HCT116 (cell line): ENCODE measurements at regions not wholly inside any gene's neighbourhood (a gene's known extent, or its start where the extent isn't known, plus 50 kb on each side); places are given as distances from the start of the nearest gene placed in this dataset.

Experiments
- ATAC-seq: fragments of 200-7000 bp; cut with Tn5 transposase; 2 replicates; pipeline ENCODE4 v1.9.1; 2020; ENCODE audit warnings: mild to moderate bottlenecking, moderate library complexity
- BruUV-seq: library from RNA; stranded (reverse); fragments of 400-500 nt; replicated peaks from 2 replicates; lab custom pipeline; 2021; lab: Mats Ljungman, UMichigan
- CTCF ChIA-PET: fragments of 300-600 bp; sonication (Branson Sonifier 250); formaldehyde crosslinking; loops from one replicate; lab custom pipeline; 2021; ENCODE audit warnings: antibody characterized with exemption; lab: Charles Lee
- POLR2A ChIA-PET: fragments of 300-600, 350-600 bp; sonication (Branson Sonifier 250); formaldehyde crosslinking; loops from one replicate; lab custom pipeline; 2021; ENCODE audit warnings: antibody characterized with exemption; lab: Charles Lee
- RAD21 ChIA-PET, 2 experiments: fragments of 300-600 bp; sonication (Branson Sonifier 250); formaldehyde crosslinking; loops; one replicate each; lab custom pipeline; 2023; ENCODE audit warnings: low total read pairs in 2 of 2; ENCODE audit not compliant: uncharacterized antibody in 2 of 2, unreplicated experiment in 2 of 2, low non-redundant PET in 1 of 2; lab: Charles Lee
- DNase-seq: peaks from one replicate; pipeline ENCODE4 v3.0.0-alpha.2; 2010; ENCODE audit warnings: low read depth, low spot score
- H2AFZ ChIP-seq: fragments of 200-600 bp; shearing (Covaris generic), sonication (generic); 2 replicates; pipeline ENCODE4 v1.6.1; 2017; ENCODE audit warnings: low read depth, mixed run types, mixed read lengths, antibody characterized with exemption, low read length; ENCODE audit not compliant: poor library complexity, severe bottlenecking
- H3K27ac ChIP-seq: 2 replicates; pipeline ENCODE4 v1.5.1; 2012; ENCODE audit warnings: low read depth, low read length
- H3K27me3 ChIP-seq: fragments of 200-600 bp; sonication (generic); 2 replicates; pipeline ENCODE4 v1.6.1; 2016; ENCODE audit warnings: mixed run types, low read length, mixed read lengths; ENCODE audit not compliant: insufficient read depth
- H3K36me3 ChIP-seq, 2 experiments: fragments of 200-500 bp in 1 of 2; fragments of 200-600 bp in 1 of 2; sonication (Bioruptor generic) in 1 of 2; sonication (generic) in 1 of 2; 2 replicates each; pipeline versions ENCODE4 v1.5.1 to v1.6.1; 2014 to 2016; ENCODE audit warnings: low read length in 2 of 2, inconsistent platforms in 1 of 2, mixed read lengths in 1 of 2, mixed run types in 1 of 2; ENCODE audit not compliant: insufficient read depth in 2 of 2, control insufficient read depth in 1 of 2
- H3K4me1 ChIP-seq, 2 experiments: fragments of 200-600 bp in 1 of 2; sonication (generic) in 1 of 2; 2 replicates each; pipeline versions ENCODE4 v1.5.1 to v1.6.1; 2012 to 2017; ENCODE audit warnings: low read length in 2 of 2, inconsistent platforms in 1 of 2, mild to moderate bottlenecking in 1 of 2, mixed read lengths in 1 of 2, mixed run types in 1 of 2, moderate library complexity in 1 of 2; ENCODE audit not compliant: insufficient read depth in 2 of 2, control insufficient read depth in 1 of 2
- H3K4me2 ChIP-seq: fragments of 200-600 bp; sonication (generic); 2 replicates; pipeline ENCODE4 v1.6.1; 2017; ENCODE audit warnings: mixed run types, low read length, mixed read lengths
- H3K4me3 ChIP-seq, 2 experiments: fragments of 200-600 bp in 1 of 2; sonication (generic) in 1 of 2; replicated peaks in 1 of 2; 2 replicates each; pipeline ENCODE4 v1.5.1; 2011 to 2016; ENCODE audit warnings: low read length in 2 of 2, control low read depth in 1 of 2, low read depth in 1 of 2, mild to moderate bottlenecking in 1 of 2, mixed read lengths in 1 of 2, mixed run types in 1 of 2
- H3K79me2 ChIP-seq: fragments of 200-600 bp; sonication (generic); 2 replicates; pipeline ENCODE4 v1.6.1; 2017; ENCODE audit warnings: mild to moderate bottlenecking, mixed run types, low read length, moderate library complexity, mixed read lengths; ENCODE audit not compliant: insufficient read depth
- H3K9ac ChIP-seq: fragments of 200-600 bp; sonication (generic); 2 replicates; pipeline ENCODE4 v1.6.1; 2016; ENCODE audit warnings: low read length, mixed read lengths
- H3K9me2 ChIP-seq: fragments of 200-600 bp; sonication (generic), shearing (Covaris generic); 2 replicates; pipeline ENCODE4 v1.6.1; 2017; ENCODE audit warnings: mixed run types, mild to moderate bottlenecking, moderate library complexity; ENCODE audit not compliant: insufficient read depth
- H3K9me3 ChIP-seq, 2 experiments: fragments of 200-500 bp in 1 of 2; fragments of 200-600 bp in 1 of 2; sonication (Bioruptor generic) in 1 of 2; sonication (generic) in 1 of 2; 2 replicates each; pipeline ENCODE4 v1.6.1; 2014 to 2017; ENCODE audit warnings: low read length in 2 of 2, mixed read lengths in 2 of 2, inconsistent platforms in 1 of 2, low read depth in 1 of 2, mild to moderate bottlenecking in 1 of 2, mixed run types in 1 of 2, moderate library complexity in 1 of 2; ENCODE audit not compliant: control insufficient read depth in 1 of 2, insufficient read depth in 1 of 2
- H4K20me1 ChIP-seq: fragments of 200-600 bp; sonication (generic), shearing (Covaris generic); 2 replicates; pipeline ENCODE4 v1.6.1; 2017; ENCODE audit warnings: mixed run types, mild to moderate bottlenecking, moderate library complexity; ENCODE audit not compliant: insufficient read depth
- EGR1 ChIP-seq: IDR thresholded peaks from 2 replicates; pipeline ENCODE4 v1.6.1; 2012; ENCODE audit warnings: low read depth
- EZH2phosphoT487 ChIP-seq: fragments of 200-600 bp; IDR thresholded peaks from 2 replicates; pipeline ENCODE4 v1.6.1; 2018; ENCODE audit warnings: antibody characterized with exemption, borderline replicate concordance
- FOSL1 ChIP-seq: IDR thresholded peaks from 2 replicates; pipeline ENCODE4 v1.6.1; 2012; ENCODE audit warnings: low read depth
- JUND ChIP-seq: IDR thresholded peaks from 2 replicates; pipeline ENCODE4 v1.6.1; 2012
- POLR2A ChIP-seq: IDR thresholded peaks from 2 replicates; pipeline ENCODE4 v1.7.0; 2011; ENCODE audit warnings: borderline replicate concordance; ENCODE audit not compliant: insufficient read depth, insufficient read length; ENCODE audit errors: extremely low read depth
- RAD21 ChIP-seq: IDR thresholded peaks from 2 replicates; pipeline ENCODE4 v1.6.1; 2012; ENCODE audit warnings: low read depth, mild to moderate bottlenecking
- SIN3A ChIP-seq: IDR thresholded peaks from 2 replicates; pipeline ENCODE4 v1.6.1; 2012; ENCODE audit warnings: low read depth
- SP1 ChIP-seq: IDR thresholded peaks from 2 replicates; pipeline ENCODE4 v1.6.1; 2012; ENCODE audit warnings: low read depth
- SRF ChIP-seq: IDR thresholded peaks from 2 replicates; pipeline ENCODE4 v1.6.1; 2012; ENCODE audit warnings: low read depth
- TCF7L2 ChIP-seq: IDR thresholded peaks from 2 replicates; pipeline ENCODE4 v1.7.0; 2011; ENCODE audit warnings: borderline replicate concordance, inconsistent platforms; ENCODE audit not compliant: insufficient read depth, insufficient read length; ENCODE audit errors: extremely low read depth
- ZBTB33 ChIP-seq: IDR thresholded peaks from 2 replicates; pipeline ENCODE4 v1.6.1; 2011; ENCODE audit warnings: mild to moderate bottlenecking, low read length, moderate library complexity; ENCODE audit not compliant: insufficient replicate concordance; ENCODE audit errors: extremely low read depth
- ZFX ChIP-seq: fragments of 450-650 bp; IDR thresholded peaks from 2 replicates; pipeline ENCODE4 v1.6.1; 2017
- intact Hi-C: fragments of 100-400 bp; cut with micrococcal nuclease; formaldehyde crosslinking; loops from 2 replicates; pipeline ENCODE4 v1.10.0; 2022

GRCh38 chr1:56339786-56340465, 239.4 kb downstream of the PLPP3 start:
- RAD21 ChIA-PET = no interaction called here
- ATAC-seq (no peak), DNase-seq (no peak)
- intact Hi-C loops = no loop called here
- CTCF ChIA-PET = no interaction called here
- no TSS peak for BruUV-seq
- no peaks in the 10 kb centered on the region for H3K9me3 ChIP-seq
- TF ChIP-seq POLR2A (no peak), SP1 (no peak), SRF (no peak), JUND (no peak), EZH2phosphoT487 (no peak), TCF7L2 (no peak), ZFX (no peak), FOSL1 (no peak), RAD21 (no peak), SIN3A (no peak), EGR1 (no peak), ZBTB33 (no peak)
- H4K20me1 ChIP-seq = no peaks in the 10 kb centered on the region
- no peak overlapping the region for H3K4me3 ChIP-seq
- no peaks in the 10 kb centered on the region; the same call in 1 of the 2 replicates for H3K9me2 ChIP-seq
- H3K9ac ChIP-seq = no peak overlapping the region
- H3K27me3 ChIP-seq = no peaks in the 10 kb centered on the region
- no peak overlapping the region for H2AFZ ChIP-seq
- H3K4me2 ChIP-seq = no peak overlapping the region
- no peak overlapping the region for H3K27ac ChIP-seq
- no peaks in the 10 kb centered on the region for H3K36me3 ChIP-seq
- H3K79me2 ChIP-seq = no peaks in the 10 kb centered on the region
- H3K4me1 ChIP-seq = no peaks in the 10 kb centered on the region
- POLR2A ChIA-PET = no interaction called here
